B cell (primary cell): ENCODE measurements at regions not wholly inside any gene's neighbourhood (a gene's known extent, or its start where the extent isn't known, plus 50 kb on each side); places are given as distances from the start of the nearest gene placed in this dataset.

Experiments used
- ATAC-seq: fragments of 200-7000 bp; cut with Tn5 transposase; one replicate; pipeline ENCODE4 v1.10.0; 2021; ENCODE audit warnings: low read depth, mild to moderate bottlenecking, moderate number of reproducible peaks, moderate library complexity
- CTCF ChIA-PET: fragments of 350-600 bp; sonication (Branson Sonifier 250); formaldehyde crosslinking; loops from one replicate; lab custom pipeline; 2021; ENCODE audit warnings: antibody characterized with exemption, inconsistent platforms; lab: Charles Lee
- POLR2A ChIA-PET: fragments of 350-600 bp; sonication (Branson Sonifier 250); formaldehyde crosslinking; loops from one replicate; lab custom pipeline; 2021; ENCODE audit warnings: antibody characterized with exemption; lab: Charles Lee
- DNase-seq: peaks from one replicate; pipeline ENCODE4 v3.0.0; 2013
- H2AFZ ChIP-seq: 2 replicates; pipeline ENCODE4 v1.6.1; 2012; ENCODE audit warnings: mild to moderate bottlenecking, low read depth, low read length; ENCODE audit not compliant: insufficient read depth, poor library complexity, severe bottlenecking
- H3K27ac ChIP-seq, 2 donors: 1 replicate in 1 of 2; 2 replicates in 1 of 2; pipeline ENCODE4 v1.5.1; 2012 to 2013; ENCODE audit warnings: low read length in 2 of 2, mild to moderate bottlenecking in 2 of 2, moderate library complexity in 1 of 2
- H3K27me3 ChIP-seq, 4 experiments: fragments of 200-600 bp in 1 of 4; sonication (generic) in 1 of 4; replicated peaks in 1 of 4; 1 replicate in 2 of 4; 2 replicates in 2 of 4; pipeline versions ENCODE4 v1.6.1 to v1.7.0; 2013 to 2016; ENCODE audit warnings: low read length in 3 of 4, mild to moderate bottlenecking in 2 of 4, mixed read lengths in 1 of 4, moderate library complexity in 1 of 4; ENCODE audit not compliant: insufficient read depth in 4 of 4, control insufficient read depth in 3 of 4; ENCODE audit errors: control extremely low read depth in 1 of 4
- H3K36me3 ChIP-seq, 2 experiments: replicated peaks in 1 of 2; 1 replicate in 1 of 2; 2 replicates in 1 of 2; pipeline versions ENCODE4 v1.6.1 to v1.7.1; 2013; ENCODE audit warnings: low read length in 1 of 2; ENCODE audit not compliant: insufficient read depth in 2 of 2, control insufficient read depth in 1 of 2; ENCODE audit errors: control extremely low read depth in 1 of 2, extremely low read depth in 1 of 2
- H3K4me1 ChIP-seq, 2 donors: fragments of 200-600 bp in 1 of 2; sonication (generic) in 1 of 2; 1 replicate in 1 of 2; 2 replicates in 1 of 2; pipeline versions ENCODE4 v1.5.1 to v1.6.1; 2013 to 2017; ENCODE audit warnings: low read length in 2 of 2; ENCODE audit not compliant: control insufficient read depth in 2 of 2, insufficient read depth in 2 of 2
- H3K4me2 ChIP-seq: replicated peaks from 2 replicates; pipeline ENCODE3; 2012; ENCODE audit warnings: mild to moderate bottlenecking, low read depth, low read length; ENCODE audit not compliant: poor library complexity, severe bottlenecking
- H3K4me3 ChIP-seq, 5 experiments: fragments of 200-600 bp in 1 of 5; sonication (generic) in 1 of 5; 1 replicate in 3 of 5; 2 replicates in 2 of 5; pipeline versions ENCODE4 v1.5.1 to v1.7.0; 2011 to 2016; ENCODE audit warnings: low read length in 4 of 5, mild to moderate bottlenecking in 4 of 5, low read depth in 2 of 5, control low read depth in 1 of 5, moderate library complexity in 1 of 5; ENCODE audit not compliant: insufficient read depth in 1 of 5; ENCODE audit errors: control extremely low read depth in 1 of 5, extremely low read depth in 1 of 5
- H3K79me2 ChIP-seq: fragments of 200-600 bp; sonication (generic); one replicate; pipeline ENCODE4 v1.6.0; 2016; ENCODE audit warnings: low read length; ENCODE audit not compliant: control insufficient read depth, insufficient read depth
- H3K9ac ChIP-seq: fragments of 200-600 bp; sonication (generic); 2 replicates; pipeline ENCODE4 v1.6.1; 2017; ENCODE audit warnings: mild to moderate bottlenecking, low read length, moderate library complexity
- H3K9me3 ChIP-seq, 3 donors: one replicate each; pipeline versions ENCODE4 v1.6.1 to v1.7.1; 2013; ENCODE audit warnings: low read length in 2 of 3; ENCODE audit not compliant: control insufficient read depth in 2 of 3, insufficient read depth in 1 of 3; ENCODE audit errors: control extremely low read depth in 1 of 3
- H4K20me1 ChIP-seq: 2 replicates; pipeline ENCODE4 v1.6.0; 2012; ENCODE audit warnings: mild to moderate bottlenecking, low read length; ENCODE audit not compliant: insufficient read depth, control insufficient read depth, poor library complexity, severe bottlenecking
- H3K27ac Mint-ChIP-seq: one replicate; pipeline ENCODE4 v1.8.0; 2021; ENCODE audit warnings: mixed read lengths
- H3K27me3 Mint-ChIP-seq: one replicate; pipeline ENCODE4 v1.8.0; 2021; ENCODE audit warnings: mixed read lengths
- H3K4me1 Mint-ChIP-seq: one replicate; pipeline ENCODE4 v1.8.0; 2021; ENCODE audit warnings: mixed read lengths
- H3K4me3 Mint-ChIP-seq: one replicate; pipeline ENCODE4 v1.8.0; 2021; ENCODE audit warnings: mixed read lengths
- H3K9me3 Mint-ChIP-seq: one replicate; pipeline ENCODE4 v1.8.0; 2022; ENCODE audit warnings: mixed read lengths; ENCODE audit not compliant: insufficient read depth
- CTCF ChIP-seq: fragments of 200-600 bp; IDR thresholded peaks from one replicate; pipeline ENCODE4 v1.8.0; 2022; ENCODE audit warnings: antibody characterized with exemption, mild to moderate bottlenecking
- EZH2 ChIP-seq: IDR thresholded peaks from 2 replicates; pipeline ENCODE4 v1.6.1; 2012; ENCODE audit warnings: borderline replicate concordance, low read depth, mild to moderate bottlenecking, moderate library complexity, low read length; ENCODE audit not compliant: insufficient read depth, poor library complexity, severe bottlenecking
- WGBS: methylation state at CpG from one replicate; pipeline ENCODE4 v1.1.5; 2013; ENCODE audit warnings: missing lambda C conversion rate; ENCODE audit not compliant: insufficient coverage; 5-methylcytosine and 5-hydroxymethylcytosine counted together
- intact Hi-C: fragments of 100-400 bp; cut with micrococcal nuclease; formaldehyde crosslinking; loops from one replicate; pipeline ENCODE4 v1.10.0; 2022

GRCh38 chr1:188931506-188931905 lies 1546.2 kb downstream of the BRINP3 start:
- ChIA-PET CTCF (no interaction called here), POLR2A (no interaction called here)
- H3K27ac Mint-ChIP-seq, result no peak overlapping the region

GRCh38 chr1:188937965-188938551 lies 1539.6 kb downstream of the BRINP3 start:
- ChIA-PET POLR2A (no interaction called here), CTCF (no interaction called here)
- intact Hi-C loops, result no loop called here
- no peaks in the 10 kb centered on the region for H3K27me3 ChIP-seq
- Mint-ChIP-seq H3K4me1 (no peaks in the 10 kb centered on the region), H3K9me3 (no peaks in the 10 kb centered on the region), H3K4me3 (no peak overlapping the region), H3K27ac (no peak overlapping the region), H3K27me3 (no peaks in the 10 kb centered on the region)
- no peak for DNase-seq
- no CpG with 5 or more reads among the region's 4 CpGs for WGBS
- H3K4me1 ChIP-seq, result no peaks in the 10 kb centered on the region
- H4K20me1 ChIP-seq, result no peaks in the 10 kb centered on the region
- no peak for ATAC-seq
- H3K9me3 ChIP-seq, result peaks cover 0 to 1% (median 0%) of the 10 kb centered on the region in 3 donors
- TF ChIP-seq EZH2 (no peak), CTCF (no peak)
- no peak overlapping the region for H3K4me2 ChIP-seq
- H3K36me3 ChIP-seq, result no peaks in the 10 kb centered on the region
- no peak overlapping the region for H3K27ac ChIP-seq
- no peak overlapping the region for H2AFZ ChIP-seq
- no peaks in the 10 kb centered on the region for H3K79me2 ChIP-seq
- no peak overlapping the region for H3K4me3 ChIP-seq
- no peak overlapping the region for H3K9ac ChIP-seq

More at GRCh38 chr1:188931506-188931905, 1546.2 kb downstream of the BRINP3 start:
- H2AFZ ChIP-seq, result no peak overlapping the region
- no peak overlapping the region for H3K4me2 ChIP-seq
- H4K20me1 ChIP-seq, result no peaks in the 10 kb centered on the region
- H3K79me2 ChIP-seq, result no peaks in the 10 kb centered on the region
- H3K27ac ChIP-seq, result no peak overlapping the region
- 100% methylated on average over 1 of the region's 1 CpG for WGBS
- H3K9me3 ChIP-seq, result peaks cover 0 to 1% (median 0%) of the 10 kb centered on the region in 3 donors
- H3K27me3 Mint-ChIP-seq, result no peaks in the 10 kb centered on the region
- no peak for TF ChIP-seq CTCF
- no peak for TF ChIP-seq EZH2
- no peaks in the 10 kb centered on the region for H3K36me3 ChIP-seq
- intact Hi-C loops, result no loop called here
- H3K9me3 Mint-ChIP-seq, result no peaks in the 10 kb centered on the region
- H3K27me3 ChIP-seq, result no peaks in the 10 kb centered on the region
- ATAC-seq (no peak), DNase-seq (no peak)
- no peaks in the 10 kb centered on the region for H3K4me1 ChIP-seq
- no peak overlapping the region for H3K9ac ChIP-seq
- no peak overlapping the region for H3K4me3 ChIP-seq
- no peak overlapping the region for H3K4me3 Mint-ChIP-seq
- H3K4me1 Mint-ChIP-seq, result no peaks in the 10 kb centered on the region
